ENCODE measurements at regions not wholly inside any gene's neighbourhood (a gene's known extent, or its start where the extent isn't known, plus 50 kb on each side); places are given as distances from the start of the nearest gene placed in this dataset.

GRCh38 chr3:26418553-26418952, 204.0 kb upstream of the LRRC3B start:
- no peak for DNase-seq (ENCODE audit: extremely low read depth, low read depth)
- no peak overlapping the region for H3K4me3 ChIP-seq (replicated peaks; ENCODE audit: low read depth, low read length)
- TF ChIP-seq CTCF (IDR thresholded peaks at IDR 0.05; ENCODE audit: low read depth, low read length, missing control alignments) = no peak

- H3K4me3 ChIP-seq (replicated peaks; ENCODE audit: low read depth, low read length) = no peak overlapping the region
- TF ChIP-seq CTCF (IDR thresholded peaks at IDR 0.05; ENCODE audit: low read depth, low read length, missing control alignments) = no peak
- DNase-seq (ENCODE audit: extremely low read depth, low read depth) = no peak
Observed at GRCh38 chr3:26422415-26422814, 200.2 kb upstream of the LRRC3B start.

GRCh38 chr3:26425076-26425475, 197.5 kb upstream of the LRRC3B start:
- TF ChIP-seq CTCF (IDR thresholded peaks at IDR 0.05; ENCODE audit: low read depth, low read length, missing control alignments) = no peak
- no peak for DNase-seq (ENCODE audit: extremely low read depth, low read depth)

GRCh38 chr3:26428992-26429391, 193.6 kb upstream of the LRRC3B start:
- no peak for TF ChIP-seq CTCF (IDR thresholded peaks at IDR 0.05; ENCODE audit: low read depth, low read length, missing control alignments)
- no peak for DNase-seq (ENCODE audit: extremely low read depth, low read depth)
- H3K4me3 ChIP-seq (replicated peaks; ENCODE audit: low read depth, low read length) = no peak overlapping the region

More at GRCh38 chr3:26425076-26425475, 197.5 kb upstream of the LRRC3B start:
- H3K4me3 ChIP-seq (replicated peaks; ENCODE audit: low read depth, low read length) = no peak overlapping the region

- DNase-seq (ENCODE audit: extremely low read depth, low read depth) = no peak
- TF ChIP-seq CTCF (IDR thresholded peaks at IDR 0.05; ENCODE audit: low read depth, low read length, missing control alignments) = no peak
- no peak overlapping the region for H3K4me3 ChIP-seq (replicated peaks; ENCODE audit: low read depth, low read length)
Observed at GRCh38 chr3:26437678-26438077, 184.9 kb upstream of the LRRC3B start.

- DNase-seq (ENCODE audit: extremely low read depth, low read depth) = no peak
- no peak overlapping the region for H3K4me3 ChIP-seq (replicated peaks; ENCODE audit: low read depth, low read length)
- no peak for TF ChIP-seq CTCF (IDR thresholded peaks at IDR 0.05; ENCODE audit: low read depth, low read length, missing control alignments)
Observed at GRCh38 chr3:26438325-26438940, 184.1 kb upstream of the LRRC3B start.
